ENCODE measurements at regions not wholly inside any gene's neighbourhood (a gene's known extent, or its start where the extent isn't known, plus 50 kb on each side); places are given as distances from the start of the nearest gene placed in this dataset.
"Not testable (repeated sequence)": the region's sequence is repeated elsewhere in the genome, so short reads cannot be mapped to it uniquely, and the experiment has no call there.

DNA sequence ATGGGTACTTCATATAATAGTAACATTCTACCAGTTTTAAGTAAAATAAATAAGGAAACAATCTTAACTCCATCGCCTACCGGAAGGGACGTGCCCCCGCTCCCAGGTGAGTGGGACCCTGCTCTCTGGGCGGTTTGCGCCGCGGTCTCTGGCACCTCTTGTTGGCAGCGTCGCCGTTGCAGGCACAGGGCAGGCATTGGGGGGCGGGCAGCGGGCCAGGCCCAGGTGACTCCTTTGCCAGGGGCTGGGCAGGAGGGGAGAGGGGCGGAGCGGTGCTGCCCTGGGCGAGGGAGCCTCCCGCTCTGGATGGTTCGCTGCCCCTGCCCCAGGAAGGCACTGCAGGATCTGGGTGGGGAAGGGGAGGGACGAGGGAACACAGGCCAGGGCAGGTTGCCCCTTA lies 55.6 kb upstream of the GPR39 start:
- TF ChIP-seq, protein P1, sequence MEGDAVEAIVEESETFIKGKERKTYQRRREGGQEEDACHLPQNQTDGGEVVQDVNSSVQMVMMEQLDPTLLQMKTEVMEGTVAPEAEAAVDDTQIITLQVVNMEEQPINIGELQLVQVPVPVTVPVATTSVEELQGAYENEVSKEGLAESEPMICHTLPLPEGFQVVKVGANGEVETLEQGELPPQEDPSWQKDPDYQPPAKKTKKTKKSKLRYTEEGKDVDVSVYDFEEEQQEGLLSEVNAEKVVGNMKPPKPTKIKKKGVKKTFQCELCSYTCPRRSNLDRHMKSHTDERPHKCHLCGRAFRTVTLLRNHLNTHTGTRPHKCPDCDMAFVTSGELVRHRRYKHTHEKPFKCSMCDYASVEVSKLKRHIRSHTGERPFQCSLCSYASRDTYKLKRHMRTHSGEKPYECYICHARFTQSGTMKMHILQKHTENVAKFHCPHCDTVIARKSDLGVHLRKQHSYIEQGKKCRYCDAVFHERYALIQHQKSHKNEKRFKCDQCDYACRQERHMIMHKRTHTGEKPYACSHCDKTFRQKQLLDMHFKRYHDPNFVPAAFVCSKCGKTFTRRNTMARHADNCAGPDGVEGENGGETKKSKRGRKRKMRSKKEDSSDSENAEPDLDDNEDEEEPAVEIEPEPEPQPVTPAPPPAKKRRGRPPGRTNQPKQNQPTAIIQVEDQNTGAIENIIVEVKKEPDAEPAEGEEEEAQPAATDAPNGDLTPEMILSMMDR (IDR thresholded peaks at IDR 0.05; ENCODE audit: low read depth, low read length, missing input control), result not testable (repeated sequence)
- not testable (repeated sequence) for TF ChIP-seq YY1 (IDR thresholded peaks at IDR 0.05); TAF1 (conservative IDR thresholded peaks at IDR 0.05)
- TF ChIP-seq, protein P2, sequence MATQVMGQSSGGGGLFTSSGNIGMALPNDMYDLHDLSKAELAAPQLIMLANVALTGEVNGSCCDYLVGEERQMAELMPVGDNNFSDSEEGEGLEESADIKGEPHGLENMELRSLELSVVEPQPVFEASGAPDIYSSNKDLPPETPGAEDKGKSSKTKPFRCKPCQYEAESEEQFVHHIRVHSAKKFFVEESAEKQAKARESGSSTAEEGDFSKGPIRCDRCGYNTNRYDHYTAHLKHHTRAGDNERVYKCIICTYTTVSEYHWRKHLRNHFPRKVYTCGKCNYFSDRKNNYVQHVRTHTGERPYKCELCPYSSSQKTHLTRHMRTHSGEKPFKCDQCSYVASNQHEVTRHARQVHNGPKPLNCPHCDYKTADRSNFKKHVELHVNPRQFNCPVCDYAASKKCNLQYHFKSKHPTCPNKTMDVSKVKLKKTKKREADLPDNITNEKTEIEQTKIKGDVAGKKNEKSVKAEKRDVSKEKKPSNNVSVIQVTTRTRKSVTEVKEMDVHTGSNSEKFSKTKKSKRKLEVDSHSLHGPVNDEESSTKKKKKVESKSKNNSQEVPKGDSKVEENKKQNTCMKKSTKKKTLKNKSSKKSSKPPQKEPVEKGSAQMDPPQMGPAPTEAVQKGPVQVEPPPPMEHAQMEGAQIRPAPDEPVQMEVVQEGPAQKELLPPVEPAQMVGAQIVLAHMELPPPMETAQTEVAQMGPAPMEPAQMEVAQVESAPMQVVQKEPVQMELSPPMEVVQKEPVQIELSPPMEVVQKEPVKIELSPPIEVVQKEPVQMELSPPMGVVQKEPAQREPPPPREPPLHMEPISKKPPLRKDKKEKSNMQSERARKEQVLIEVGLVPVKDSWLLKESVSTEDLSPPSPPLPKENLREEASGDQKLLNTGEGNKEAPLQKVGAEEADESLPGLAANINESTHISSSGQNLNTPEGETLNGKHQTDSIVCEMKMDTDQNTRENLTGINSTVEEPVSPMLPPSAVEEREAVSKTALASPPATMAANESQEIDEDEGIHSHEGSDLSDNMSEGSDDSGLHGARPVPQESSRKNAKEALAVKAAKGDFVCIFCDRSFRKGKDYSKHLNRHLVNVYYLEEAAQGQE (IDR thresholded peaks at IDR 0.05), result not testable (repeated sequence)
- TF ChIP-seq, protein P3, sequence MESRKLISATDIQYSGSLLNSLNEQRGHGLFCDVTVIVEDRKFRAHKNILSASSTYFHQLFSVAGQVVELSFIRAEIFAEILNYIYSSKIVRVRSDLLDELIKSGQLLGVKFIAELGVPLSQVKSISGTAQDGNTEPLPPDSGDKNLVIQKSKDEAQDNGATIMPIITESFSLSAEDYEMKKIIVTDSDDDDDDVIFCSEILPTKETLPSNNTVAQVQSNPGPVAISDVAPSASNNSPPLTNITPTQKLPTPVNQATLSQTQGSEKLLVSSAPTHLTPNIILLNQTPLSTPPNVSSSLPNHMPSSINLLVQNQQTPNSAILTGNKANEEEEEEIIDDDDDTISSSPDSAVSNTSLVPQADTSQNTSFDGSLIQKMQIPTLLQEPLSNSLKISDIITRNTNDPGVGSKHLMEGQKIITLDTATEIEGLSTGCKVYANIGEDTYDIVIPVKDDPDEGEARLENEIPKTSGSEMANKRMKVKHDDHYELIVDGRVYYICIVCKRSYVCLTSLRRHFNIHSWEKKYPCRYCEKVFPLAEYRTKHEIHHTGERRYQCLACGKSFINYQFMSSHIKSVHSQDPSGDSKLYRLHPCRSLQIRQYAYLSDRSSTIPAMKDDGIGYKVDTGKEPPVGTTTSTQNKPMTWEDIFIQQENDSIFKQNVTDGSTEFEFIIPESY (IDR thresholded peaks at IDR 0.05), result not testable (repeated sequence)

All from liver (tissue), 3 donors.